Lower leg skin (tissue), 4 donors: ENCODE measurements at regions not wholly inside any gene's neighbourhood (a gene's known extent, or its start where the extent isn't known, plus 50 kb on each side); places are given as distances from the start of the nearest gene placed in this dataset.

Source experiments
- DNase-seq, 2 donors: peaks; one replicate each; pipeline ENCODE4 v3.0.0-alpha.2; 2019; ENCODE audit warnings: low spot score in 2 of 2
- H3K4me3 ChIP-seq: fragments of 200-600 bp; sonication (generic); 2 replicates; pipeline ENCODE4 v1.5.1; 2017; ENCODE audit warnings: mild to moderate bottlenecking, low read depth; ENCODE audit not compliant: poor library complexity, severe bottlenecking
- CTCF ChIP-seq, 3 donors: fragments of 450-650 bp; IDR thresholded peaks; one replicate each; pipeline ENCODE4 v1.5.1; 2016; ENCODE audit warnings: antibody characterized with exemption in 3 of 3, mild to moderate bottlenecking in 3 of 3, moderate library complexity in 2 of 3
- POLR2A ChIP-seq, 2 donors: fragments of 450-650 bp; IDR thresholded peaks; one replicate each; pipeline ENCODE4 v1.6.1; 2016 to 2017; ENCODE audit warnings: antibody characterized with exemption in 2 of 2, mild to moderate bottlenecking in 1 of 2, moderate library complexity in 1 of 2
- WGBS, 2 donors: methylation state at CpG; one replicate each; pipeline ENCODE4 v1.1.5; 2018; 5-methylcytosine and 5-hydroxymethylcytosine counted together
- intact Hi-C: fragments of 100-400 bp; cut with DNase I; formaldehyde crosslinking; loops from one replicate; pipeline ENCODE4 v1.15.0; 2023; ENCODE audit warnings: low total_unique reads

GRCh38 chr3:166303681-166304080 lies 466.5 kb upstream of the BCHE start:
- no peak overlapping the region for H3K4me3 ChIP-seq
- intact Hi-C loops, result no loop called here
- TF ChIP-seq POLR2A (IDR thresholded peaks at IDR 0.05), result no peak
- no peak for TF ChIP-seq CTCF (IDR thresholded peaks at IDR 0.05)
- DNase-seq, result no peak

- TF ChIP-seq CTCF (IDR thresholded peaks at IDR 0.05), result no peak
- TF ChIP-seq POLR2A (IDR thresholded peaks at IDR 0.05), result no peak
- 89 to 90% methylated on average over 2 of the region's 2 CpGs for WGBS, 2 donors
- no peak for DNase-seq
- H3K4me3 ChIP-seq, result no peak overlapping the region
- intact Hi-C loops, result no loop called here
These were observed 465.1 kb upstream of the BCHE start for GRCh38 chr3:166302331-166302730.

- WGBS, 2 donors, result 42 to 54% methylated on average over 5 of the region's 5 CpGs
- H3K4me3 ChIP-seq, result no peak overlapping the region
- no peak for DNase-seq
- TF ChIP-seq CTCF (IDR thresholded peaks at IDR 0.05) (no peak), POLR2A (IDR thresholded peaks at IDR 0.05) (no peak)
- intact Hi-C loops, result no loop called here
These were observed 459.1 kb upstream of the BCHE start for GRCh38 chr3:166296179-166296783.

- TF ChIP-seq POLR2A (IDR thresholded peaks at IDR 0.05) (no peak), CTCF (IDR thresholded peaks at IDR 0.05) (no peak)
- no peak overlapping the region for H3K4me3 ChIP-seq
- intact Hi-C loops, result no loop called here
- DNase-seq, result no peak
- WGBS, 2 donors, result 65 to 75% methylated on average over 5 of the region's 5 CpGs
These were observed 454.1 kb upstream of the BCHE start for GRCh38 chr3:166291186-166291955.

- no peak overlapping the region for H3K4me3 ChIP-seq
- 81 to 82% methylated on average over 2 of the region's 2 CpGs for WGBS, 2 donors
- DNase-seq, result no peak
- TF ChIP-seq POLR2A (IDR thresholded peaks at IDR 0.05) (no peak), CTCF (IDR thresholded peaks at IDR 0.05) (no peak)
- intact Hi-C loops, result no loop called here
These were observed 447.8 kb upstream of the BCHE start for GRCh38 chr3:166285001-166285400.
